Breast epithelium (tissue), 3 donors: ENCODE measurements at regions not wholly inside any gene's neighbourhood (a gene's known extent, or its start where the extent isn't known, plus 50 kb on each side); places are given as distances from the start of the nearest gene placed in this dataset.

Experiments used
- POLR2A ChIP-seq: fragments of 450-650 bp; IDR thresholded peaks from one replicate; pipeline ENCODE4 v1.6.1; 2016; ENCODE audit warnings: antibody characterized with exemption, mild to moderate bottlenecking, moderate library complexity
- POLR2AphosphoS5 ChIP-seq, 3 donors: sonication (generic); formaldehyde crosslinking; IDR thresholded peaks; one replicate each; pipeline ENCODE4 v1.6.1; 2017; ENCODE audit warnings: antibody characterized with exemption in 3 of 3
- TF ChIP-seq, protein P1 (sequence below), 3 donors: fragments of 450-650 bp; IDR thresholded peaks; one replicate each; pipeline ENCODE4 v1.5.1; 2016 to 2017; ENCODE audit warnings: antibody characterized with exemption in 3 of 3, mild to moderate bottlenecking in 3 of 3, moderate library complexity in 3 of 3

- TF ChIP-seq POLR2A (no peak), POLR2AphosphoS5 (IDR thresholded peaks at IDR 0.05) (no peak)
- TF ChIP-seq, protein P1, sequence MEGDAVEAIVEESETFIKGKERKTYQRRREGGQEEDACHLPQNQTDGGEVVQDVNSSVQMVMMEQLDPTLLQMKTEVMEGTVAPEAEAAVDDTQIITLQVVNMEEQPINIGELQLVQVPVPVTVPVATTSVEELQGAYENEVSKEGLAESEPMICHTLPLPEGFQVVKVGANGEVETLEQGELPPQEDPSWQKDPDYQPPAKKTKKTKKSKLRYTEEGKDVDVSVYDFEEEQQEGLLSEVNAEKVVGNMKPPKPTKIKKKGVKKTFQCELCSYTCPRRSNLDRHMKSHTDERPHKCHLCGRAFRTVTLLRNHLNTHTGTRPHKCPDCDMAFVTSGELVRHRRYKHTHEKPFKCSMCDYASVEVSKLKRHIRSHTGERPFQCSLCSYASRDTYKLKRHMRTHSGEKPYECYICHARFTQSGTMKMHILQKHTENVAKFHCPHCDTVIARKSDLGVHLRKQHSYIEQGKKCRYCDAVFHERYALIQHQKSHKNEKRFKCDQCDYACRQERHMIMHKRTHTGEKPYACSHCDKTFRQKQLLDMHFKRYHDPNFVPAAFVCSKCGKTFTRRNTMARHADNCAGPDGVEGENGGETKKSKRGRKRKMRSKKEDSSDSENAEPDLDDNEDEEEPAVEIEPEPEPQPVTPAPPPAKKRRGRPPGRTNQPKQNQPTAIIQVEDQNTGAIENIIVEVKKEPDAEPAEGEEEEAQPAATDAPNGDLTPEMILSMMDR (IDR thresholded peaks at IDR 0.05) = no peak
Measured at GRCh38 chr2:198698230-198698629, 759.5 kb downstream of the SATB2 start.
